Kidney epithelial cell (primary cell): ENCODE measurements at regions not wholly inside any gene's neighbourhood (a gene's known extent, or its start where the extent isn't known, plus 50 kb on each side); places are given as distances from the start of the nearest gene placed in this dataset.

Experiments
- DNase-seq: peaks from one replicate; pipeline ENCODE4 v3.0.0-alpha.2; 2010; ENCODE audit warnings: low read depth
- H3K27me3 ChIP-seq: 2 replicates; pipeline ENCODE4 v1.6.0; 2011; ENCODE audit warnings: low read length; ENCODE audit not compliant: control insufficient read depth, insufficient read depth
- H3K36me3 ChIP-seq: 2 replicates; pipeline ENCODE4 v1.5.1; 2011; ENCODE audit warnings: low read length; ENCODE audit not compliant: control insufficient read depth, insufficient read depth
- H3K4me3 ChIP-seq: 2 replicates; pipeline ENCODE4 v1.5.1; 2011; ENCODE audit warnings: low read depth, mild to moderate bottlenecking, control low read depth, low read length
- CTCF ChIP-seq: IDR thresholded peaks from 2 replicates; pipeline ENCODE4 v1.5.1; 2011; ENCODE audit warnings: mild to moderate bottlenecking, moderate library complexity, low read length, control low read depth, inconsistent platforms; ENCODE audit not compliant: insufficient read depth, poor library complexity, severe bottlenecking

DNA sequence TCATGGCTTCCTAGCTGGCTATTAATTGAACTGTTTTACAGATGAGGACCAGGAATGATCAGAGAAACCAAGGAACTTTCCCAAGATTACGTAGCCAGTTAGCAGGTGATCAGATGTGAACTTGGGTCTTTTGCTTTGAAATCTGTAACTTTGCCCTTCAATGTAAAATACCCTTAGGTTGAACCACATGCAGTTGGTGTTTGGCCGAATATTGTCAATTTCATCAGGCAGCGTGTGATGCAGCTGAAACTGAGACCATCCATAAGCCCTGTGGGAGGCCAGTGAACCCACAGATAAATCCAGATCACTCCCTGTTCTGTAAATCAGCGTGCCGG is 150.8 kb downstream of the ETS2 start:
- Histone ChIP-seq H3K27me3 (no peaks in the 10 kb centered on the region), H3K36me3 (no peaks in the 10 kb centered on the region), H3K4me3 (no peak overlapping the region)
- DNase-seq = no peak
- no peak for TF ChIP-seq CTCF

- no peaks in the 10 kb centered on the region for H3K36me3 ChIP-seq
- no peak for TF ChIP-seq CTCF
- H3K27me3 ChIP-seq = no peaks in the 10 kb centered on the region
- DNase-seq = no peak
- no peak overlapping the region for H3K4me3 ChIP-seq
Observed at GRCh38 chr21:38956007-38956406, 150.3 kb downstream of the ETS2 start.

- Histone ChIP-seq H3K36me3 (no peaks in the 10 kb centered on the region), H3K27me3 (no peaks in the 10 kb centered on the region), H3K4me3 (no peak overlapping the region)
- peak; percentile 44 for DNase-seq
- TF ChIP-seq CTCF = no peak
Observed at GRCh38 chr21:38955495-38955894, 149.8 kb downstream of the ETS2 start.

DNA sequence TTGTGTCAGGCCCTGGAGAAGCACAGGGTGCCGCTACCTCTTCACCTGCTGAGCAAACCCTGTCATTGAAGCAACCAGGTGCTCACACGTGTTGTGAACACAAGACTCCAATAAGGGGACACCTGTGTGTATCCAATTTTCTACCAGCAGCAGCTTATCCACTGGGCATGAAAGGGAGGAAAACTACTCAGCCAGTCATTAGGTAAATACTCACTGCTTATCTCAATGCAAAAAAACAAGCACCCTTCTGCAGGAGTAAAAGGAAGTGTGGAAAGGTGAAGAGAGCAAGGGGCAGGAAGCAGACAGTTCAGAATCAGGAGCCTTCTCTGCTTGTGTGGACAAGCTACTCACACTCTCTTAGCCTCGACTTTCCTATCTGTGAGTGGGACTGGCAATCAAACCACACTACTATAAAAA is 148.9 kb downstream of the ETS2 start:
- H3K36me3 ChIP-seq = no peaks in the 10 kb centered on the region
- no peak for DNase-seq
- TF ChIP-seq CTCF = no peak
- no peaks in the 10 kb centered on the region for H3K27me3 ChIP-seq
- no peak overlapping the region for H3K4me3 ChIP-seq

GRCh38 chr21:38953516-38953915 is 147.8 kb downstream of the ETS2 start:
- no peak for TF ChIP-seq CTCF
- Histone ChIP-seq H3K27me3 (no peaks in the 10 kb centered on the region), H3K36me3 (no peaks in the 10 kb centered on the region), H3K4me3 (no peak overlapping the region)
- no peak for DNase-seq

DNA sequence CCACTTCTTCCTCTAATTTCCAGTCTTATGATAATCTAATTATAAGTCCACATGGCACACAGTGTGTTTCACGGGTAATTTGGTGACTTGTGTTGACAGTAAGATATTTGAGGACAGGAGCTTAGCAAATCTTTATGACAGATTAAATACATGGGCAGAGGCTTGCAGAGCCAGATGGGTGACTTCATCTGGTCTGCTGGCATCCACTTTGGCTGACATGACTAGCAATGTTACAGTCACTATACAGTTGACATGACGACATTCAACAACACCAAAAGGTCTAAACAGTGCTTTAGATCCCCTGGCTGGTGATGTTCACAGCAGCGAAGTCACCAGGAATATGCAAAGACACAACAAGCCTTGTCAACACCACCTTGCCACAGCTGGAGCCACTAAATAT is 147.2 kb downstream of the ETS2 start:
- no peak overlapping the region for H3K4me3 ChIP-seq
- H3K27me3 ChIP-seq = no peaks in the 10 kb centered on the region
- H3K36me3 ChIP-seq = no peaks in the 10 kb centered on the region
- no peak for DNase-seq
- no peak for TF ChIP-seq CTCF
